Muscle of back (tissue), 3 donors: ENCODE measurements at regions not wholly inside any gene's neighbourhood (a gene's known extent, or its start where the extent isn't known, plus 50 kb on each side); places are given as distances from the start of the nearest gene placed in this dataset.

Experiments
- DNase-seq, 3 donors: peaks; one replicate each; pipeline versions ENCODE4 v3.0.0 to v3.0.0-alpha.2; 2013

DNA sequence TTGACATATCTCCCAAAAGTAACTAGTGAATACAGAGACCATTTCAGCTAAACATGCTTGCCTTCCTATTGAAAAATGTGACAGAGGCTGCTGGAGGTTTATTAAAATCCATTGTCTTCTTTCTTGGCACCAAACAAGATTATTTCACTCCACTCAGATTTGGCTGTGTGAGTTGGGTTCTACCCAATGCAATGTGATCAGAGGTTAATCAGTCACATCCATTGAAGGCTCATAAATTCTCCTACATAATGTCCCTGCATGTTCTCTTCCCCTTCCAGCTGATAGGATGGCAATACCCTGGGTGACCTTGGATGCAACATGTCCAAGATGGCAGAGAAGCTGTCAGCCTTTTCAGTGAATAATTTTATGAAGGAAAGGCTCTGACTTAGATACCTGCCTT, 54.5 kb downstream of the TKTL2 start:
- no peak for DNase-seq

- no peak for DNase-seq
Measured at GRCh38 chr4:163415668-163416067, 57.9 kb downstream of the TKTL2 start.

DNA sequence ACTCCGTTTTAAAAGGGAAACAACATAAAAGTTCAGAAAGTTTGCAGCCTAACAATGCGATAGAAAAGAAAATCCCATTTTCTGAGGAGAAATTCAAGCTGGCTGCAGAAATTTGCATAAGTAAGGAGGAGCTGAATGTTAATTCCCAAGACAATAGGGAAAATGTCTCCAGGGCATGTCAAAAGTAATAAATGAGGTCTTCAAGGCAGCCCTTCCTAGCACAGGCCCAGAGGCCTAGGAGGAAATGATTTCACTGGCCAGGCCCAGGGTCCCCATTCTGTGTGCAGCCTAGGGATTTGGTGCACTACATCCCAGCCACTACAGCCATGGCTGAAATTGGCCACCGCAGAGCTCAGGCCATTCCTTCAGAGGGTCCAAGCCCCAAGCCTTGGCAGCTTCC, 59.3 kb downstream of the TKTL2 start:
- DNase-seq = no peak

GRCh38 chr4:163404580-163404979, 60.9 kb downstream of the NPY5R start:
- DNase-seq = peak in 1 of 3 donors; percentile 1

DNA sequence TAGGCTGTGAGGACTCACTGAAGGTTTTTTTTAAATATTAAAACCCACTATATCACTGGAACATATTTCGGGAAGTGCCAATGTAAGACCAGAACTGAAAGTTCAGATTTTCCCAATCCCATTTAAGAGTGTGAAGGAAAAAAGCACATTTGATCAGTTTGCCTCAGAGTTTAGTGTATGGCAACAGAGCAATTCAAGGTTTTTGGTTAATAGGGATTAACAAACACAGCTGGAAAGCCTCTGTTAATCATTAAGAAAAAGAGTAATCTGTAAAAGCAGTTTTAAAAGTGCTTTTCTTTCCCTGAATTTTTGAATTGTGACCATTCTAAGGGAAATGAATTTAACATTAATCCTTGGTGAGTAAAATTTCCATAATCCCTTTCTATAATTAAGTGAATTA, 60.4 kb downstream of the NPY5R start:
- DNase-seq = no peak
